Smooth muscle cell (in vitro differentiated cells): ENCODE measurements at regions not wholly inside any gene's neighbourhood (a gene's known extent, or its start where the extent isn't known, plus 50 kb on each side); places are given as distances from the start of the nearest gene placed in this dataset.
A peak's percentile ranks its signal among the peaks of the same experiment; 100 is the strongest.

ENCODE experiments used
- DNase-seq: peaks from one replicate; lab custom pipeline; 2025; ENCODE audit not compliant: unreplicated experiment; lab: John Stamatoyannopoulos, UW
- H2AFZ ChIP-seq: fragments of 200-600 bp; sonication (generic); 2 replicates; pipeline ENCODE4 v1.6.0; 2016; ENCODE audit warnings: antibody characterized with exemption, low read depth, mild to moderate bottlenecking
- H3F3A ChIP-seq: fragments of 200-600 bp; sonication (generic); 2 replicates; pipeline ENCODE4 v1.6.0; 2017; ENCODE audit warnings: antibody characterized with exemption, low read depth
- H3K27ac ChIP-seq: fragments of 200-600 bp; sonication (generic); 2 replicates; pipeline ENCODE4 v1.5.1; 2016; ENCODE audit warnings: low read depth, mild to moderate bottlenecking
- H3K27me3 ChIP-seq: fragments of 200-600 bp; sonication (generic); 2 replicates; pipeline ENCODE4 v1.6.1; 2016; ENCODE audit warnings: low read depth, mild to moderate bottlenecking
- H3K36me3 ChIP-seq: fragments of 200-600 bp; sonication (generic); 2 replicates; pipeline ENCODE4 v1.5.1; 2016; ENCODE audit warnings: low read depth
- H3K4me1 ChIP-seq: fragments of 200-600 bp; sonication (generic); 2 replicates; pipeline ENCODE4 v1.5.1; 2016; ENCODE audit warnings: low read depth
- H3K4me2 ChIP-seq: fragments of 200-600 bp; sonication (generic); 2 replicates; pipeline ENCODE4 v1.6.0; 2016; ENCODE audit warnings: mild to moderate bottlenecking
- H3K4me3 ChIP-seq: fragments of 200-600 bp; sonication (generic); 2 replicates; pipeline ENCODE4 v1.5.1; 2016; ENCODE audit warnings: mild to moderate bottlenecking
- H3K79me2 ChIP-seq: fragments of 200-600 bp; sonication (generic); 2 replicates; pipeline ENCODE4 v1.6.0; 2016; ENCODE audit warnings: low read depth, mild to moderate bottlenecking
- H3K9ac ChIP-seq: fragments of 200-600 bp; sonication (generic); 2 replicates; pipeline ENCODE4 v1.6.0; 2016; ENCODE audit warnings: low read depth
- H3K9me3 ChIP-seq: fragments of 200-600 bp; sonication (generic); replicated peaks from 2 replicates; pipeline ENCODE4 v1.5.1; 2016; ENCODE audit warnings: low read depth
- H4K20me1 ChIP-seq: fragments of 200-600 bp; sonication (generic); 2 replicates; pipeline ENCODE4 v1.6.0; 2016; ENCODE audit warnings: low read depth
- WGBS: methylation state at CpG from one replicate; pipeline ENCODE4 v1.1.7; 2016; ENCODE audit warnings: low lambda C conversion rate; 5-methylcytosine and 5-hydroxymethylcytosine counted together
- TF ChIP-seq, protein P1 (sequence below): fragments of 200-600 bp; sonication (generic); IDR thresholded peaks from 2 replicates; pipeline ENCODE4 v1.5.1; 2017; ENCODE audit warnings: borderline replicate concordance, mild to moderate bottlenecking, antibody characterized with exemption; ENCODE audit not compliant: insufficient read depth, poor library complexity, severe bottlenecking

DNA sequence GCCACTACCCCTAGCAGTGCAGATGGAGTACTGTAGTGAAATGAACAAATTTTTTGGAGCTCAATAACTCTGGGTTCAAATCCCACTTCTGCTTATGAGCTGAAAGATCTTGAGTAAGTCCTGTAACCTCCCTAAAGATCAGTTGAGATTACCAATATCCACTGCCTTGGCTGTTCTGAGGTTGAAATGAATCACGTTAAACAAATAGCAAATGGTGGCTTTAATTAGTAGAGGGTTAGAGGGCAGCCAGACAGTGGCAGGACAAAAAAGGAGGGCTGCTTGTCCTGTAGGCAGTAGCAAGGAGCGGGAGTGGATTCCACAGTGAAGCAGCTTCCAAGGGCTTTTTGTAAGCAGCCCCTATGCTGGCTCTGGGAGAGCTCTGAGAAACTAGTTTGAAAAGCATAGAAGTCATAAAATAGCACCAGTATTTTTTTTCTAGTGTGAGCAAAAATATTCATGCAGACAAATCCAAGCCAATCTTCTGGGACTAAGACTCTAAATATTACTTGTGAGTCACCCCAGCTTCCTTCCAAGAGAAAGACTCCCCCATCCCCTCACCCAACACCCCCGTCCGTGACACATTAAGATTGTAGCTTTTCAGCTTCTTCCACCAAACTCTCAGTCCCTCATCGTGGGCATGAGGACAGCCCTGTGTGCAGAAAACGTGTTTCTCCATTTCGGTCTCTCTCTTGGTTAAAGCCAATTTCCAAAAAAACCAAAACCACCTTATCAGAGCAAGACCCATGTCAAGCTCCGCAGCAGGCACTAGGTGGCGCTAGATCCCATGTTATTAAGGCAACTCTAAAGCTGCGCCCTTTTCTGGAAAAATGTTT lies 123.5 kb upstream of the LGALSL start:
- H3K4me1 ChIP-seq, result peaks cover 18% of the 10 kb centered on the region
- H3K36me3 ChIP-seq, result no peaks in the 10 kb centered on the region
- H3K27ac ChIP-seq, result peak overlapping the region; percentile 65
- H3K9me3 ChIP-seq, result no peaks in the 10 kb centered on the region
- H2AFZ ChIP-seq, result peak overlapping the region; percentile 81
- no peaks in the 10 kb centered on the region for H3K79me2 ChIP-seq
- H4K20me1 ChIP-seq, result no peaks in the 10 kb centered on the region
- peak overlapping the region; percentile 53 for H3K4me3 ChIP-seq
- peak; percentile 50 for DNase-seq
- 19% methylated on average over 10 of the region's 10 CpGs for WGBS
- peak overlapping the region; percentile 89 for H3K4me2 ChIP-seq
- no peaks in the 10 kb centered on the region for H3F3A ChIP-seq
- H3K27me3 ChIP-seq, result no peaks in the 10 kb centered on the region
- TF ChIP-seq, protein P1, sequence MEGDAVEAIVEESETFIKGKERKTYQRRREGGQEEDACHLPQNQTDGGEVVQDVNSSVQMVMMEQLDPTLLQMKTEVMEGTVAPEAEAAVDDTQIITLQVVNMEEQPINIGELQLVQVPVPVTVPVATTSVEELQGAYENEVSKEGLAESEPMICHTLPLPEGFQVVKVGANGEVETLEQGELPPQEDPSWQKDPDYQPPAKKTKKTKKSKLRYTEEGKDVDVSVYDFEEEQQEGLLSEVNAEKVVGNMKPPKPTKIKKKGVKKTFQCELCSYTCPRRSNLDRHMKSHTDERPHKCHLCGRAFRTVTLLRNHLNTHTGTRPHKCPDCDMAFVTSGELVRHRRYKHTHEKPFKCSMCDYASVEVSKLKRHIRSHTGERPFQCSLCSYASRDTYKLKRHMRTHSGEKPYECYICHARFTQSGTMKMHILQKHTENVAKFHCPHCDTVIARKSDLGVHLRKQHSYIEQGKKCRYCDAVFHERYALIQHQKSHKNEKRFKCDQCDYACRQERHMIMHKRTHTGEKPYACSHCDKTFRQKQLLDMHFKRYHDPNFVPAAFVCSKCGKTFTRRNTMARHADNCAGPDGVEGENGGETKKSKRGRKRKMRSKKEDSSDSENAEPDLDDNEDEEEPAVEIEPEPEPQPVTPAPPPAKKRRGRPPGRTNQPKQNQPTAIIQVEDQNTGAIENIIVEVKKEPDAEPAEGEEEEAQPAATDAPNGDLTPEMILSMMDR, result peak; percentile 96
- H3K9ac ChIP-seq, result no peak overlapping the region

DNA sequence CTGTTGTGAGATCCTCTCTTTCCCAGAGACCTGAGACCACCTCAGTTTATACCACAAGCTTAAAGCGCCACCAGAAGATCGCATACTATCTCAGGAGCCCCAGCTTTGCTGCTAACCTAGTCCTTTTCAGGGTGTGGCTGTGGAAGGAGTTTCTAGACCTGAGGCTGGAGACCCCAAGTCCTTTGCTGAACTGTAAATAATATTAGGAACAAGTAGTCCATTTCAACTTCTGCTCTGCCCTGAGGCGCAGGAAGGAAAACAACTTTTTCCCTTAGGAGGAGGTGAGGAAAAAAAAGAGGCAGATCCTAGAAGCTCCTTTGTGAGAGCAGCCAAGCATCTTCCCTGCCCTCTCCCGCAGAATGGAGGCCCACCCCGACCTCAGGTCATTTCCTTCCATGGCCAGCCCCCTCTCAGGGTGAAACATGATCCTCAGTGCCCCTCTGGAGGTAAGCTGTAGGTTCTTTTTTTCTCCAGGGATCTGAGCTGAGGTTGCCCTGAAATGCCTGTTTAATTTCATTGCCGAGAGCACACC lies 122.8 kb upstream of the LGALSL start:
- 51% methylated on average over 6 of the region's 6 CpGs for WGBS
- DNase-seq, result no peak
- Histone ChIP-seq H3K4me1 (peaks cover 18% of the 10 kb centered on the region), H3K9ac (no peak overlapping the region), H3K27ac (peak overlapping the region; percentile 65), H3K27me3 (no peaks in the 10 kb centered on the region), H3K36me3 (no peaks in the 10 kb centered on the region), H3K9me3 (no peaks in the 10 kb centered on the region), H3K4me2 (peak overlapping the region; percentile 89), H2AFZ (peak overlapping the region; percentile 81), H4K20me1 (no peaks in the 10 kb centered on the region), H3K4me3 (no peak overlapping the region), H3K79me2 (no peaks in the 10 kb centered on the region), H3F3A (no peaks in the 10 kb centered on the region)
- TF ChIP-seq, protein P1, result no peak

DNA sequence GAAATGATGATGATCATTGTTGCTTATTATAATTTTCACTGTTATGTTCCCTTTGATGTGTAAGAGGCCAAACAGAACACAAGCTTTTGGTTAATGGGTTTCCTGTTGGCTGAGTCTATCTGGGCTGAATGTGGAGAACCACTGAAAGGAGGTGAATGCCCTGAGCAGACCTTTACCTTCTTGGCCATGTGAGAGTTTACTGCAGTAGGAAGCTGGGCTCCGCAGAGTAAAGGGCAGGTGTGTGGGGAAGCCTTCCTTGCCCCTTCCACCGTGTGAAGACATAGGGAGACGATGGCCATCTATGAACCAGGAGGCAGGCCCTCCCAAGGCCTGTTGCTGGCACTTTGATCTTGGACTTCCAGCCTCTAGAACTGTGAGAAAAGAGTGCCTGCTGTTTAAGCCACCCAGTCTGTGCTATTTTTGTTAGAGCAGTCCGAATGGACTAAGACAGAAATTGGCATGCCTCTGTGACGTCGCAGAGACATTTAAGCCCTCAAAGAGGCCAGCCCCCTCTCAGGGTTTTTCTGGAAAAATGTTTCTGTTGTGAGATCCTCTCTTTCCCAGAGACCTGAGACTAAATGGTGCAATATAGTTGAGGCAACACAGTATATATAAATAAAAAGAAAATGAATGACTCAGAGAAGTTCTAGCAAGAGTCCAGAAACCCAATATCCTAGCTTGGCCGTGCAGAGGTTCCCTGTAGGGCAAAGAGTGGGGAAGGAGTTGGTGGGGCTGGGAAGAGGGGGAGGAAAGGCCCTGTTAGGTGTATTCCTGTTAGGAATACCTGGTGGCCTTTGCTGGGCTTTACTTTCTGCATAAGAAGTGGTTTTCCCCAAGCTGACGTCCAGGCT lies 121.9 kb upstream of the LGALSL start:
- DNase-seq, result no peak
- Histone ChIP-seq H3K4me1 (peaks cover 18% of the 10 kb centered on the region), H3K9me3 (no peaks in the 10 kb centered on the region), H3K27ac (no peak overlapping the region), H3F3A (no peaks in the 10 kb centered on the region), H3K79me2 (no peaks in the 10 kb centered on the region), H3K4me2 (no peak overlapping the region), H3K27me3 (no peaks in the 10 kb centered on the region), H4K20me1 (no peaks in the 10 kb centered on the region), H2AFZ (peak overlapping the region; percentile 81), H3K9ac (no peak overlapping the region), H3K4me3 (no peak overlapping the region), H3K36me3 (no peaks in the 10 kb centered on the region)
- TF ChIP-seq, protein P1, result no peak
- 66% methylated on average over 8 of the region's 8 CpGs for WGBS
